ENCODE measurements at regions not wholly inside any gene's neighbourhood (a gene's known extent, or its start where the extent isn't known, plus 50 kb on each side); places are given as distances from the start of the nearest gene placed in this dataset.

DNA sequence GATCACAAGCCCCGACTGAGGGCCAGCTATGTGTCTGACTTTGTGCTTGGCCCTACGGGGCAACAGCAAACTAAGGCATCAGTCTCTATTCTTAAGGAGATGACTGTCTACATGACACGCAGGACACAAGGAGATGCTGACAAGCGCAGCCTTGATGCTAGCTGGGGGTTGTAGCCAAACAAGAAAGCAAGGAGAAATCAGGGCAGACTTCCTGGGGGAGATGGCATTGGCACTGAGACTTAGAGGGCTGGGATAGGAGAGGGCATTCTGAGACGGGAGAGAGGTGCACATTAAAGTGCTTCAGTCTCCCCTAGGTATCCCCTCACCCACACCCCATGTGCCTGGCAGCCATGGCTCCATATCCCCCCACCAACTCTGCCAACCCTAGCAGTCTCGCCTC lies 210.8 kb upstream of the POU3F1 start:
- no peak overlapping the region for H3K4me3 ChIP-seq
- H3K9me3 ChIP-seq: no peaks in the 10 kb centered on the region
- H3K27ac ChIP-seq: no peak overlapping the region
- no peak for DNase-seq (ENCODE audit: extremely low spot score in 2 of 2)
- TF ChIP-seq POLR2AphosphoS5 (IDR thresholded peaks at IDR 0.05; ENCODE audit: insufficient read depth in 1 of 2, low read depth in 1 of 2): no peak
- TF ChIP-seq POLR2A (IDR thresholded peaks at IDR 0.05): no peak
- TF ChIP-seq, protein P1, sequence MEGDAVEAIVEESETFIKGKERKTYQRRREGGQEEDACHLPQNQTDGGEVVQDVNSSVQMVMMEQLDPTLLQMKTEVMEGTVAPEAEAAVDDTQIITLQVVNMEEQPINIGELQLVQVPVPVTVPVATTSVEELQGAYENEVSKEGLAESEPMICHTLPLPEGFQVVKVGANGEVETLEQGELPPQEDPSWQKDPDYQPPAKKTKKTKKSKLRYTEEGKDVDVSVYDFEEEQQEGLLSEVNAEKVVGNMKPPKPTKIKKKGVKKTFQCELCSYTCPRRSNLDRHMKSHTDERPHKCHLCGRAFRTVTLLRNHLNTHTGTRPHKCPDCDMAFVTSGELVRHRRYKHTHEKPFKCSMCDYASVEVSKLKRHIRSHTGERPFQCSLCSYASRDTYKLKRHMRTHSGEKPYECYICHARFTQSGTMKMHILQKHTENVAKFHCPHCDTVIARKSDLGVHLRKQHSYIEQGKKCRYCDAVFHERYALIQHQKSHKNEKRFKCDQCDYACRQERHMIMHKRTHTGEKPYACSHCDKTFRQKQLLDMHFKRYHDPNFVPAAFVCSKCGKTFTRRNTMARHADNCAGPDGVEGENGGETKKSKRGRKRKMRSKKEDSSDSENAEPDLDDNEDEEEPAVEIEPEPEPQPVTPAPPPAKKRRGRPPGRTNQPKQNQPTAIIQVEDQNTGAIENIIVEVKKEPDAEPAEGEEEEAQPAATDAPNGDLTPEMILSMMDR (IDR thresholded peaks at IDR 0.05): no peak
- no peaks in the 10 kb centered on the region for H3K36me3 ChIP-seq
- no peaks in the 10 kb centered on the region for H3K27me3 ChIP-seq
- intact Hi-C loops (cut with DNase I): no loop called here
- no peaks in the 10 kb centered on the region for H3K4me1 ChIP-seq

GRCh38 chr1:38256072-38256471 lies 209.5 kb upstream of the POU3F1 start:
- H3K4me1 ChIP-seq: no peaks in the 10 kb centered on the region
- TF ChIP-seq POLR2A (IDR thresholded peaks at IDR 0.05): no peak
- no peak for TF ChIP-seq POLR2AphosphoS5 (IDR thresholded peaks at IDR 0.05; ENCODE audit: insufficient read depth in 1 of 2, low read depth in 1 of 2)
- TF ChIP-seq, protein P1 (IDR thresholded peaks at IDR 0.05): no peak
- no peaks in the 10 kb centered on the region for H3K27me3 ChIP-seq
- H3K36me3 ChIP-seq: no peaks in the 10 kb centered on the region
- H3K9me3 ChIP-seq: no peaks in the 10 kb centered on the region
- intact Hi-C loops (cut with DNase I): no loop called here
- H3K27ac ChIP-seq: no peak overlapping the region
- no peak overlapping the region for H3K4me3 ChIP-seq
- no peak for DNase-seq (ENCODE audit: extremely low spot score in 2 of 2)

DNA sequence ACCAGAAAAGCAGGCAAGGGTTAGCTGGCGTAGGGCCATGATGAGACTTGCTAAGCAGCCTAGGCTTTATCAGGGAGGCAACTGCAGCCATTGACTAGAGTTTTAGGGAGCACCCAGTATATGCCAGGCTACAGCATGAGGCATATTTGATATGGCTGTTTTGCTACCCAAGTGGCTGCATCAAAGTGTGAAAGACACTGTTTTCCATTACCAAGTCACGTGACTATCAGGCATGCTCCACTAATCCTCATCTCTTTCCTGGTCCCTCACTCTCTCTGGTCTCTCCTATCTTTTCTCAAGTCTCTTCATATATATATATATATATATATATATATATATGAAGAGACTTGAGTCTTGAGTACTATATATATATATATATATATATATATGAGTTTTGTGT lies 206.7 kb upstream of the POU3F1 start:
- TF ChIP-seq POLR2AphosphoS5 (IDR thresholded peaks at IDR 0.05; ENCODE audit: insufficient read depth in 1 of 2, low read depth in 1 of 2) (no peak), POLR2A (IDR thresholded peaks at IDR 0.05) (no peak)
- TF ChIP-seq, protein P1 (IDR thresholded peaks at IDR 0.05): no peak
- Histone ChIP-seq H3K4me1 (no peaks in the 10 kb centered on the region), H3K36me3 (no peaks in the 10 kb centered on the region), H3K27ac (no peak overlapping the region), H3K27me3 (no peaks in the 10 kb centered on the region), H3K9me3 (no peaks in the 10 kb centered on the region), H3K4me3 (no peak overlapping the region)
- intact Hi-C loops (cut with DNase I): no loop called here
- no peak for DNase-seq (ENCODE audit: extremely low spot score in 2 of 2)

GRCh38 chr1:38250356-38250755 lies 203.8 kb upstream of the POU3F1 start:
- Histone ChIP-seq H3K9me3 (no peaks in the 10 kb centered on the region), H3K4me3 (no peak overlapping the region), H3K27me3 (no peaks in the 10 kb centered on the region), H3K4me1 (peaks cover 10% of the 10 kb centered on the region), H3K36me3 (no peaks in the 10 kb centered on the region), H3K27ac (no peak overlapping the region)
- no peak for DNase-seq (ENCODE audit: extremely low spot score in 2 of 2)
- TF ChIP-seq, protein P1 (IDR thresholded peaks at IDR 0.05): no peak
- TF ChIP-seq POLR2A (IDR thresholded peaks at IDR 0.05) (no peak), POLR2AphosphoS5 (IDR thresholded peaks at IDR 0.05; ENCODE audit: insufficient read depth in 1 of 2, low read depth in 1 of 2) (no peak)
- intact Hi-C loops (cut with DNase I): no loop called here

- DNase-seq (ENCODE audit: extremely low spot score in 2 of 2): no peak
- H3K27me3 ChIP-seq: no peaks in the 10 kb centered on the region
- H3K9me3 ChIP-seq: no peaks in the 10 kb centered on the region
- intact Hi-C loops (cut with DNase I): no loop called here
- peaks cover 10% of the 10 kb centered on the region for H3K4me1 ChIP-seq
- no peak overlapping the region for H3K27ac ChIP-seq
- H3K4me3 ChIP-seq: no peak overlapping the region
- H3K36me3 ChIP-seq: no peaks in the 10 kb centered on the region
- TF ChIP-seq, protein P1 (IDR thresholded peaks at IDR 0.05): no peak
- TF ChIP-seq POLR2A (IDR thresholded peaks at IDR 0.05) (no peak), POLR2AphosphoS5 (IDR thresholded peaks at IDR 0.05; ENCODE audit: insufficient read depth in 1 of 2, low read depth in 1 of 2) (no peak)
Measured at GRCh38 chr1:38249001-38249400, 202.4 kb upstream of the POU3F1 start.

Data from vagina (tissue), 2 donors.